H1 (cell line): ENCODE measurements at regions not wholly inside any gene's neighbourhood (a gene's known extent, or its start where the extent isn't known, plus 50 kb on each side); places are given as distances from the start of the nearest gene placed in this dataset.

Source experiments
- CBX8 ChIP-seq: fragments of 300-800, 300-1000 bp; sonication (generic); IDR thresholded peaks from 2 replicates; pipeline ENCODE4 v1.7.1; 2016; ENCODE audit warnings: low read depth, low read length, borderline replicate concordance
- CHD7 ChIP-seq: fragments of 300-600 bp; sonication (generic); IDR thresholded peaks from 2 replicates; pipeline ENCODE4 v1.7.1; 2012; ENCODE audit warnings: low read length, moderate library complexity, mild to moderate bottlenecking, inconsistent platforms; ENCODE audit not compliant: insufficient replicate concordance
- CTCF ChIP-seq, 3 experiments: IDR thresholded peaks; 1 replicate in 2 of 3; 2 replicates in 1 of 3; pipeline versions ENCODE4 v1.5.1 to v1.6.1; 2011; ENCODE audit warnings: low read length in 3 of 3, mild to moderate bottlenecking in 3 of 3, inconsistent platforms in 2 of 3, low read depth in 1 of 3, moderate library complexity in 1 of 3; ENCODE audit not compliant: insufficient read depth in 1 of 3; ENCODE audit errors: control extremely low read depth in 1 of 3
- EZH2 ChIP-seq: fragments of 200-600 bp; sonication (generic); IDR thresholded peaks from 2 replicates; pipeline ENCODE4 v1.7.1; 2012; ENCODE audit warnings: low read depth, mild to moderate bottlenecking, moderate library complexity, low read length, inconsistent platforms; ENCODE audit not compliant: severe bottlenecking
- KDM4A ChIP-seq: IDR thresholded peaks from one replicate; pipeline ENCODE4 v1.7.1; 2012; ENCODE audit warnings: low read depth, mild to moderate bottlenecking, moderate library complexity, low read length, inconsistent platforms; ENCODE audit not compliant: severe bottlenecking
- SIN3A ChIP-seq, 2 experiments: IDR thresholded peaks in 1 of 2; conservative IDR thresholded peaks in 1 of 2; 2 replicates each; pipeline ENCODE4 v1.6.1; 2011 to 2012; ENCODE audit warnings: low read length in 2 of 2, improper control_type of control experiment in 1 of 2, low read depth in 1 of 2, mild to moderate bottlenecking in 1 of 2
- SP2 ChIP-seq: IDR thresholded peaks from 2 replicates; pipeline ENCODE4 v1.6.1; 2012; ENCODE audit warnings: mild to moderate bottlenecking, low read length, inconsistent platforms
- SP4 ChIP-seq: IDR thresholded peaks from 2 replicates; pipeline ENCODE4 v1.6.1; 2012; ENCODE audit warnings: low read length, inconsistent platforms
- SRF ChIP-seq: IDR thresholded peaks from 2 replicates; pipeline ENCODE4 v1.6.1; 2011; ENCODE audit warnings: mild to moderate bottlenecking, low read depth, low read length, moderate library complexity
- TEAD4 ChIP-seq: IDR thresholded peaks from 2 replicates; pipeline ENCODE4 v1.6.1; 2012; ENCODE audit warnings: low read depth, low read length, inconsistent platforms, mixed read lengths

GRCh38 chr13:34594507-34594906 lies 347.6 kb upstream of the NBEA start (continued):
- TF ChIP-seq CHD7, result no peak
- no peak for TF ChIP-seq TEAD4
- no peak for TF ChIP-seq EZH2
- TF ChIP-seq SRF, result no peak
- TF ChIP-seq CBX8, result no peak
- no peak for TF ChIP-seq SP4
- TF ChIP-seq KDM4A, result no peak
- TF ChIP-seq CTCF (IDR thresholded peaks at IDR 0.05; ENCODE audit: control extremely low read depth in 1 of 3, insufficient read depth in 1 of 3, low read depth in 1 of 3, low read length in 3 of 3), result no peak
- TF ChIP-seq SIN3A (conservative IDR thresholded peaks at IDR 0.05 in 1 of 2, IDR thresholded peaks at IDR 0.05 in 1 of 2; ENCODE audit: low read depth in 1 of 2, low read length in 2 of 2), result no peak
- TF ChIP-seq SP2, result no peak
